HG03139 (cell line): ENCODE measurements at regions not wholly inside any gene's neighbourhood (a gene's known extent, or its start where the extent isn't known, plus 50 kb on each side); places are given as distances from the start of the nearest gene placed in this dataset.
"Not testable (repeated sequence)": the region's sequence is repeated elsewhere in the genome, so short reads cannot be mapped to it uniquely, and the experiment has no call there.

Experiments used
- ATAC-seq: cut with Tn5 transposase; IDR thresholded peaks from one replicate; pipeline ENCODE4 v1.9.1; 2021; ENCODE audit not compliant: unreplicated experiment

- no peak for ATAC-seq
Observed at GRCh38 chr19:27717825-27718224, 1495.1 kb downstream of the UQCRFS1 start.

- no peak for ATAC-seq
Observed at GRCh38 chr19:27716922-27717321, 1496.0 kb downstream of the UQCRFS1 start.

GRCh38 chr19:27714857-27715256 lies 1498.1 kb downstream of the UQCRFS1 start:
- no peak for ATAC-seq

GRCh38 chr19:27709496-27709895 lies 1503.5 kb downstream of the UQCRFS1 start:
- no peak for ATAC-seq

- not testable (repeated sequence) for ATAC-seq
Observed at GRCh38 chr19:27708986-27709385, 1504.0 kb downstream of the UQCRFS1 start.

- ATAC-seq: not testable (repeated sequence)
Observed at GRCh38 chr19:27707026-27707425, 1505.9 kb downstream of the UQCRFS1 start.

GRCh38 chr19:27705896-27706295 lies 1507.1 kb downstream of the UQCRFS1 start:
- ATAC-seq: no peak

- ATAC-seq: no peak
Observed at GRCh38 chr19:27694361-27695055, 1518.4 kb downstream of the UQCRFS1 start.

- no peak for ATAC-seq
Observed at GRCh38 chr19:27691991-27692390, 1521.0 kb downstream of the UQCRFS1 start.

GRCh38 chr19:27689734-27690241 lies 1523.2 kb downstream of the UQCRFS1 start:
- ATAC-seq: no peak

- ATAC-seq: no peak
Observed at GRCh38 chr19:27684293-27684692, 1528.7 kb downstream of the UQCRFS1 start.

GRCh38 chr19:27681972-27682371 lies 1531.0 kb downstream of the UQCRFS1 start:
- no peak for ATAC-seq

- ATAC-seq: no peak
Observed at GRCh38 chr19:27679905-27680304, 1533.0 kb downstream of the UQCRFS1 start.

- no peak for ATAC-seq
Observed at GRCh38 chr19:27679399-27679798, 1533.6 kb downstream of the UQCRFS1 start.

- ATAC-seq: no peak
Observed at GRCh38 chr19:27676877-27677276, 1536.1 kb downstream of the UQCRFS1 start.

- ATAC-seq: no peak
Observed at GRCh38 chr19:27676334-27676733, 1536.6 kb downstream of the UQCRFS1 start.

GRCh38 chr19:27675771-27676170 lies 1537.2 kb downstream of the UQCRFS1 start:
- ATAC-seq: no peak

GRCh38 chr19:27674701-27675100 lies 1538.2 kb downstream of the UQCRFS1 start:
- ATAC-seq: no peak

- no peak for ATAC-seq
Observed at GRCh38 chr19:27673986-27674385, 1539.0 kb downstream of the UQCRFS1 start.

GRCh38 chr19:27672309-27673047 lies 1540.5 kb downstream of the UQCRFS1 start:
- ATAC-seq: no peak

- no peak for ATAC-seq
Observed at GRCh38 chr19:27671876-27672275, 1541.1 kb downstream of the UQCRFS1 start.

- no peak for ATAC-seq
Observed at GRCh38 chr19:27660428-27660827, 1552.5 kb downstream of the UQCRFS1 start.
